Hindlimb muscle (tissue), 1 donor: ENCODE measurements at regions not wholly inside any gene's neighbourhood (a gene's known extent, or its start where the extent isn't known, plus 50 kb on each side); places are given as distances from the start of the nearest gene placed in this dataset.

Experiments used
- DNase-seq: peaks from one replicate; pipeline ENCODE4 v3.0.0-alpha.2; 2013

- no peak for DNase-seq
These were observed 457.9 kb downstream of the PIK3C3 start for GRCh38 chr18:42412896-42413295.

GRCh38 chr18:42413870-42414269, 458.8 kb downstream of the PIK3C3 start:
- DNase-seq = no peak

GRCh38 chr18:42414756-42415454, 459.9 kb downstream of the PIK3C3 start:
- DNase-seq = no peak

GRCh38 chr18:42417189-42417588, 462.2 kb downstream of the PIK3C3 start:
- no peak for DNase-seq

GRCh38 chr18:42418121-42418520, 463.1 kb downstream of the PIK3C3 start:
- no peak for DNase-seq

GRCh38 chr18:42425025-42425424, 470.0 kb downstream of the PIK3C3 start:
- DNase-seq = no peak

GRCh38 chr18:42426496-42427015, 471.5 kb downstream of the PIK3C3 start:
- no peak for DNase-seq

GRCh38 chr18:42429196-42429595, 474.2 kb downstream of the PIK3C3 start:
- DNase-seq = no peak

- no peak for DNase-seq
These were observed 481.3 kb downstream of the PIK3C3 start for GRCh38 chr18:42436222-42436765.

- no peak for DNase-seq
These were observed 482.0 kb downstream of the PIK3C3 start for GRCh38 chr18:42437001-42437400.

GRCh38 chr18:42437646-42438045, 482.6 kb downstream of the PIK3C3 start:
- no peak for DNase-seq

GRCh38 chr18:42442656-42443055, 487.6 kb downstream of the PIK3C3 start:
- no peak for DNase-seq

GRCh38 chr18:42444349-42444748, 489.3 kb downstream of the PIK3C3 start:
- DNase-seq = no peak

- no peak for DNase-seq
These were observed 490.3 kb downstream of the PIK3C3 start for GRCh38 chr18:42445359-42445758.

- no peak for DNase-seq
These were observed 491.2 kb downstream of the PIK3C3 start for GRCh38 chr18:42446195-42446594.

GRCh38 chr18:42447688-42448087, 492.7 kb downstream of the PIK3C3 start:
- DNase-seq = no peak

- no peak for DNase-seq
These were observed 503.2 kb downstream of the PIK3C3 start for GRCh38 chr18:42458226-42458625.

GRCh38 chr18:42459873-42460272, 504.8 kb downstream of the PIK3C3 start:
- DNase-seq = no peak

- no peak for DNase-seq
These were observed 516.9 kb downstream of the PIK3C3 start for GRCh38 chr18:42471885-42472284.

GRCh38 chr18:42473611-42474010, 518.6 kb downstream of the PIK3C3 start:
- DNase-seq = no peak

- no peak for DNase-seq
These were observed 519.5 kb downstream of the PIK3C3 start for GRCh38 chr18:42474577-42474976.

GRCh38 chr18:42475157-42475556, 520.1 kb downstream of the PIK3C3 start:
- DNase-seq = no peak

- no peak for DNase-seq
These were observed 522.2 kb downstream of the PIK3C3 start for GRCh38 chr18:42477267-42477666.

GRCh38 chr18:42480441-42480840, 525.4 kb downstream of the PIK3C3 start:
- DNase-seq = no peak
